ENCODE measurements at regions not wholly inside any gene's neighbourhood (a gene's known extent, or its start where the extent isn't known, plus 50 kb on each side); places are given as distances from the start of the nearest gene placed in this dataset.

- no peak overlapping the region for H3K4me3 ChIP-seq
- H3K4me1 ChIP-seq (ENCODE audit: control insufficient read depth in 1 of 2, low read depth in 2 of 2) = no peaks in the 10 kb centered on the region
- H3K36me3 ChIP-seq = no peaks in the 10 kb centered on the region
- H3K27me3 ChIP-seq (replicated peaks; ENCODE audit: insufficient read depth) = no peaks in the 10 kb centered on the region
- DNase-seq (ENCODE audit: low spot score) (no peak), ATAC-seq (ENCODE audit: insufficient number of reproducible peaks, low FRiP score, low read depth) (no peak)
- TF ChIP-seq, protein P1, sequence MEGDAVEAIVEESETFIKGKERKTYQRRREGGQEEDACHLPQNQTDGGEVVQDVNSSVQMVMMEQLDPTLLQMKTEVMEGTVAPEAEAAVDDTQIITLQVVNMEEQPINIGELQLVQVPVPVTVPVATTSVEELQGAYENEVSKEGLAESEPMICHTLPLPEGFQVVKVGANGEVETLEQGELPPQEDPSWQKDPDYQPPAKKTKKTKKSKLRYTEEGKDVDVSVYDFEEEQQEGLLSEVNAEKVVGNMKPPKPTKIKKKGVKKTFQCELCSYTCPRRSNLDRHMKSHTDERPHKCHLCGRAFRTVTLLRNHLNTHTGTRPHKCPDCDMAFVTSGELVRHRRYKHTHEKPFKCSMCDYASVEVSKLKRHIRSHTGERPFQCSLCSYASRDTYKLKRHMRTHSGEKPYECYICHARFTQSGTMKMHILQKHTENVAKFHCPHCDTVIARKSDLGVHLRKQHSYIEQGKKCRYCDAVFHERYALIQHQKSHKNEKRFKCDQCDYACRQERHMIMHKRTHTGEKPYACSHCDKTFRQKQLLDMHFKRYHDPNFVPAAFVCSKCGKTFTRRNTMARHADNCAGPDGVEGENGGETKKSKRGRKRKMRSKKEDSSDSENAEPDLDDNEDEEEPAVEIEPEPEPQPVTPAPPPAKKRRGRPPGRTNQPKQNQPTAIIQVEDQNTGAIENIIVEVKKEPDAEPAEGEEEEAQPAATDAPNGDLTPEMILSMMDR (IDR thresholded peaks at IDR 0.05) = no peak
- H3K27ac ChIP-seq = no peak overlapping the region
- no peaks in the 10 kb centered on the region for H3K9me3 ChIP-seq
Observed at GRCh38 chr6:100237821-100238220, 226.9 kb downstream of the SIM1 start.

DNA sequence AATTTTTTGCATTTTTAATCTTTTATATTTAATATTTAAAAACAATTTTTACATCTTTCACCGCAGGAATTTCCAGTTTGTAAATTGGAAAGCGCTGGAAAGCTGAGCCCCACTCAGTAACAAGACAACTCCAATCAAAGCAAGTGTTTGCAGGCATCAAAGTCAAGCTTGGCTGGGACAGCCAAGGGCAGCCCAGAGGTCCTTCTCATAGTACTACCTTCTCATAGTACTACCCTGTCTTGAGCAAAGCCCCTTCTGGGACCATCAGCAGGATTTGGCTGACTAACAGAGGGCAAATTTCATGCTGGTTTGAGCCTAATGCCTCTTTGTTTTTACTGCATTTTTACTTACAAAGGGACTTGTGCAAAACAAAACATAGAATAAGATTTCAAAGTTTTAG is 228.3 kb downstream of the SIM1 start:
- H3K36me3 ChIP-seq = no peaks in the 10 kb centered on the region
- no peaks in the 10 kb centered on the region for H3K27me3 ChIP-seq (replicated peaks; ENCODE audit: insufficient read depth)
- TF ChIP-seq, protein P1 (IDR thresholded peaks at IDR 0.05) = no peak
- H3K4me1 ChIP-seq (ENCODE audit: control insufficient read depth in 1 of 2, low read depth in 2 of 2) = no peaks in the 10 kb centered on the region
- H3K9me3 ChIP-seq = no peaks in the 10 kb centered on the region
- ATAC-seq (ENCODE audit: insufficient number of reproducible peaks, low FRiP score, low read depth) (no peak), DNase-seq (ENCODE audit: low spot score) (no peak)
- H3K4me3 ChIP-seq = no peak overlapping the region
- no peak overlapping the region for H3K27ac ChIP-seq

DNA sequence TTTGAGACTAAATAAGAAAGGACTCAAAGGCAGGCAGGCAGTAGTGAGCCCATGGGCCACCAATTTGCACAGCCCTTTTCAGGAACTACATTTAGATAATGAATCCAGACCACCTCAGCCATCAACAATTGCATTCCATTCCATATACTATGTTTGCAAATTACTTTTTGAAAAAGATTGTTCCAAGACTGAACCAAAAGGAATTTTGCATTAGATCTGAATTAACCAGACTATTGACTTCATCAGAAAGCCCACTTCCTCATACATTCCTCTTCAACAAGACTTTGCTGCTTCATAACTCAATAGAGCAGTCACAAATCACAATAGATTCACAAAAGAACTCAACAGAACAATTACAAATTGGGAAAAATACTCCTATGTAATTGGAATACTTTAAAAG is 229.1 kb downstream of the SIM1 start:
- Histone ChIP-seq H3K27ac (no peak overlapping the region), H3K4me1 (ENCODE audit: control insufficient read depth in 1 of 2, low read depth in 2 of 2) (no peaks in the 10 kb centered on the region), H3K27me3 (replicated peaks; ENCODE audit: insufficient read depth) (no peaks in the 10 kb centered on the region), H3K9me3 (no peaks in the 10 kb centered on the region), H3K36me3 (no peaks in the 10 kb centered on the region), H3K4me3 (no peak overlapping the region)
- DNase-seq (ENCODE audit: low spot score) = no peak
- TF ChIP-seq, protein P1 (IDR thresholded peaks at IDR 0.05) = no peak
- no peak for ATAC-seq (ENCODE audit: insufficient number of reproducible peaks, low FRiP score, low read depth)

DNA sequence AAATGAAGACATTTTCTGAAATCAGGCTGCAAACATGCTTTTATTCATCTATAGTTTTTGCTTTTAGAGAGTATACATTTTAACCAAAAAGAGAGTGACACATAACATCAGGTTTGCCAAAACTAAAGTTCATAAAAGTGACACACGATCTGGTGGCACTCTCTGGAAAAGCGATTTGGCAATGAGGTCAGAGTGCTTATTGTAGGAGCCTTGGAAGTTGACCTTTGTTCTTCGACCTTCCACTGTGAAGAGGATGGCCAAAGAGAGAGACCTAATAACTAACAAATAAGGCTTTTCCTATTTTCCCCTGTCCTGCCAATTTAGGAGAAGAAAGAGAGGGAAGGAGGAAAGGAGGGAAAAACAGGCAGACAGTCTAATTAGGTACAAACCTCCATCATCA is 230.1 kb downstream of the SIM1 start:
- H3K36me3 ChIP-seq = no peaks in the 10 kb centered on the region
- ATAC-seq (ENCODE audit: insufficient number of reproducible peaks, low FRiP score, low read depth) = no peak
- DNase-seq (ENCODE audit: low spot score) = no peak
- H3K4me1 ChIP-seq (ENCODE audit: control insufficient read depth in 1 of 2, low read depth in 2 of 2) = no peaks in the 10 kb centered on the region
- no peak overlapping the region for H3K27ac ChIP-seq
- no peak overlapping the region for H3K4me3 ChIP-seq
- TF ChIP-seq, protein P1 (IDR thresholded peaks at IDR 0.05) = no peak
- no peaks in the 10 kb centered on the region for H3K9me3 ChIP-seq
- H3K27me3 ChIP-seq (replicated peaks; ENCODE audit: insufficient read depth) = no peaks in the 10 kb centered on the region

DNA sequence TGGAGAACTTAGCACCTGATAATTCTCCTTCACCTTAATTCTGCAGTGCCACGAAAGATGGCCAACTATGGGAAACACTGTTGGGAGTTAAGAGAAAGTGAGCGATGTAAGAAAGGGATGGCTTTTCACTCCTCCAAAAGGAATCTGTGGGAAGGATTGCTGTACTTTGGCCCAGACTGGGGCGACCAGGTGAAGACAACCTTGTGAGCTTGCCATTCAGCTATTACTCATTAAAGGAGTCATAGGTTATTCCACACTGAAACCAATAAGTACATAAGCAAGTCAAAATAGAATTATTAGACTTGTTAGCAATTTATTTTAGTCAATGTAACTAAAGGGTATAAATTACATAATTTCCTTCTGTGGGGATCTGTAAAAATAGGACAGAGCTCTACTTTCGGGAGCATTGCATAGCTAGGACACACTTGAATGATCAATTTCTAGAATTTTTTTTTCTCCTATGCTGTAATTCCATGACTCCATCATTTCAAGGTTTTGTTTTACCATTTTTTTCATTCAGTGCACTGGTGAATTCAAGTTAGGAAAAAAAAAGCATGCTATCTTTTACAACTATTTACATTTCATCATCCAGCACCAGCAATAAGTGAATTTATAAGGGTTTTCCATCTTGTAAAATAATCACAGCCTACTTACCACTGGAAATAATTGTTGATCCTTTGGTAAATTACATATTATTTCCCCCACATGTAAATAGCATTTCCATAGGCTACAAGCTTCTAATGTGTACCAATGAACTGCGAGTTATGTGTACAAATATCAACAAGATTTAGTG is 231.7 kb downstream of the SIM1 start:
- no peaks in the 10 kb centered on the region for H3K4me1 ChIP-seq (ENCODE audit: control insufficient read depth in 1 of 2, low read depth in 2 of 2)
- H3K36me3 ChIP-seq = no peaks in the 10 kb centered on the region
- DNase-seq (ENCODE audit: low spot score) (no peak), ATAC-seq (ENCODE audit: insufficient number of reproducible peaks, low FRiP score, low read depth) (no peak)
- H3K27me3 ChIP-seq (replicated peaks; ENCODE audit: insufficient read depth) = no peaks in the 10 kb centered on the region
- TF ChIP-seq, protein P1 (IDR thresholded peaks at IDR 0.05) = no peak
- H3K27ac ChIP-seq = no peak overlapping the region
- H3K9me3 ChIP-seq = no peaks in the 10 kb centered on the region
- no peak overlapping the region for H3K4me3 ChIP-seq

All from thoracic aorta (tissue), 2 donors.